Neuron (in vitro differentiated cells): ENCODE measurements at regions not wholly inside any gene's neighbourhood (a gene's known extent, or its start where the extent isn't known, plus 50 kb on each side); places are given as distances from the start of the nearest gene placed in this dataset.
"Not testable (repeated sequence)": the region's sequence is repeated elsewhere in the genome, so short reads cannot be mapped to it uniquely, and the experiment has no call there.

Experiments
- H2AFZ ChIP-seq: one replicate; pipeline ENCODE4 v1.6.1; 2013; ENCODE audit warnings: low read depth, mild to moderate bottlenecking, inconsistent platforms, low read length, moderate library complexity
- H3K27me3 ChIP-seq: one replicate; pipeline ENCODE4 v1.6.1; 2013; ENCODE audit warnings: low read length; ENCODE audit not compliant: insufficient read depth
- H3K36me3 ChIP-seq: one replicate; pipeline ENCODE4 v1.6.1; 2013; ENCODE audit warnings: low read length; ENCODE audit not compliant: insufficient read depth
- H3K4me1 ChIP-seq: one replicate; pipeline ENCODE4 v1.6.1; 2013; ENCODE audit warnings: low read length; ENCODE audit not compliant: insufficient read depth
- H3K4me3 ChIP-seq: 2 replicates; pipeline ENCODE4 v1.5.1; 2013; ENCODE audit warnings: mild to moderate bottlenecking, low read length, moderate library complexity
- H3K9me3 ChIP-seq: one replicate; pipeline ENCODE4 v1.6.1; 2013; ENCODE audit warnings: low read length

DNA sequence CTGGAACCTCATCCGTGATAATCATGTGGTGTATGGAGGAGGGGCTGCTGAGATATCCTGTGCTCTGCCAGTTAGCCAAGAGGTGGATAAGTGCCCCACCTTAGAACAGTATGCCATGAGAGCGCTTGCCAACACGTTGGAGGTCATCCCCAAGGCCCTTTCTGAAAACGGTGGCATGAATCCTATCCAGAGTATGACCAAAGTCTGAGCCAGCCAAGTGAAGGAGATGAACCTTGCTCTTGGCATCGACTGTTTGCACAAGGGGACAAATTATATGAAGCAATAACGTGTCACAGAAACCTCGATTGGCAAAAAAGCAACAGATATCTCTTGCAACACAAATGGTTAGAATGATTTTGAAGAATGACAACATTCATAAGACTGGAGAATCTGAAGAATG is 251.2 kb upstream of the OBI1 start:
- no peaks in the 10 kb centered on the region for H3K4me1 ChIP-seq
- H3K9me3 ChIP-seq = no peaks in the 10 kb centered on the region
- H3K27me3 ChIP-seq = no peaks in the 10 kb centered on the region
- no peaks in the 10 kb centered on the region for H3K36me3 ChIP-seq
- no peak overlapping the region for H2AFZ ChIP-seq
- no peak overlapping the region for H3K4me3 ChIP-seq

DNA sequence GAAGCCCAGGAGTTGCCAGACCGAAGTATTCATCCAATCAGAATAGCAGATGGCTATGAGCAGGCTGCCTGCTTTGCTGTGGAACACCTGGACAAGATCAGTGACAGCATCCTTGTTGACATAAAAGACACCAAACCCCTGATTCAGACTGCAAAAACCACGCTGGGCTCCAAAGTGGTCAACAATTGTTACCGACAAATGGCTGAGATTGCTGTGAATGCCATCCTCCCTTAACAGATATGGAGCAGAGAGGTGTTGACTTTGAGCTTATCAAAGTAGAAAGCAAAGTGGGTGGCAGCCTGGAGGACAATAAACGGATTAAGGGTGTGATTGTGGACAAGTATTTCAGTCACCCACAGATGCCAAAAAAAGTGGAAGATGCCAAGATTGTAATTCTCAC is 250.3 kb upstream of the OBI1 start:
- Histone ChIP-seq H3K27me3 (no peaks in the 10 kb centered on the region), H3K4me1 (no peaks in the 10 kb centered on the region), H3K9me3 (no peaks in the 10 kb centered on the region), H3K4me3 (no peak overlapping the region), H2AFZ (no peak overlapping the region), H3K36me3 (no peaks in the 10 kb centered on the region)

DNA sequence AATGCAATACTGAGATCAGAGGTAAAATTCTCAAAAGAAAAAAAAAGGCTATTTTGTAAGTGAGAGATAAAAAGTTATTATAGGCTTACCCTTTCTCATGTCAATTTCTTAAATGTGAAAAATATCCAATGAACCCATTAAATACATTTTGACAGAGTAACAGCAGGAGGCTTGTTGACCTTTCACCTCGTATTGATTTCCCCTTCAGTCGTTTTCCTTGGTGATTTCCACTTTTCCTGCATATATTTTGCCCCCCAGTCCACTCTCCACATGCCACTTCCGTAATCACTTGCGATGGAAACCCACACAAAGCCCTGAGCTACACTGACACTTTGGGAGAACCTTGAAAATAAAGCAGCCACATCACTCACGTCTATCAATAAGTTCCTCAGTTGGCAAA is 248.1 kb upstream of the OBI1 start:
- Histone ChIP-seq H3K27me3 (no peaks in the 10 kb centered on the region), H2AFZ (no peak overlapping the region), H3K4me1 (no peaks in the 10 kb centered on the region), H3K36me3 (no peaks in the 10 kb centered on the region), H3K9me3 (no peaks in the 10 kb centered on the region), H3K4me3 (no peak overlapping the region)

DNA sequence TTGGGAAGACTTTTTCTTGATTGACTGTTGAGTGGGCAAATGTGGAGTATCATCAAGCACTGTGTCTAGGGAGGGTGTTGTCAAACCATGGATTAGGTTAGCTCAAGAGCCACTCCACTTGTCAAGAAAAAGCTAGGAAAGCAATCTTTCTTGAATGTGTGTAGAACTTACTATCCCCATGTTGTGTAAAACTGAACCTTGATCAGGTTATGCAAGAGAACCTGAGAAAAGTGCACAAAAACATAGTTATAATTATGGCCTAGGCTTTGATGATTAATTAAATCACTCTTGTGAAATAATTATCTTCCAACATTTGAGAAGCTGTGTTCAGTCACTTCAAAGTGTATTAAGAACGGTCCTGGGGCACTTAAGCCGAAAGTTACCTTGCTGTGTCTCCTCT is 238.2 kb upstream of the OBI1 start:
- Histone ChIP-seq H3K4me1 (no peaks in the 10 kb centered on the region), H3K9me3 (no peaks in the 10 kb centered on the region), H3K27me3 (no peaks in the 10 kb centered on the region), H3K4me3 (no peak overlapping the region), H2AFZ (no peak overlapping the region), H3K36me3 (no peaks in the 10 kb centered on the region)

DNA sequence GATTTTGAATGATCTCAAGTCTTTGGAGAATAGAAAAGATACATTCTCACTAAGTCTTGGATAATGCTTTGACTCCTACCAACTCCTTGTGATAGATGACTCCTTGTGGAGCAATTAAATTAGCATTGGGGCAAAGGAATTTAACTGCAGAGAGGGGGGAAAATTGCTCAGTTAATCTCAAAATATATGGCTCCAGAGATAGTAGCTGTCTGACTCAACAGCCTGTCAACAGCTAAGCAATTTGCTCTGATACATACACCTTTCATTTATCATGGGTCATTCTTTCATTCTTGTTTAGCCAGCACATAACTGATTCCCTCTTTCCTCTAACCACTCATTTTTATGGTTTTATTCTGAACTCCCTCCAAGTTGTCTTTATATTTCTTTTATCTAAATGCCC is 225.6 kb upstream of the OBI1 start:
- no peak overlapping the region for H2AFZ ChIP-seq
- no peaks in the 10 kb centered on the region for H3K4me1 ChIP-seq
- H3K36me3 ChIP-seq = no peaks in the 10 kb centered on the region
- H3K27me3 ChIP-seq = no peaks in the 10 kb centered on the region
- H3K9me3 ChIP-seq = no peaks in the 10 kb centered on the region
- no peak overlapping the region for H3K4me3 ChIP-seq

DNA sequence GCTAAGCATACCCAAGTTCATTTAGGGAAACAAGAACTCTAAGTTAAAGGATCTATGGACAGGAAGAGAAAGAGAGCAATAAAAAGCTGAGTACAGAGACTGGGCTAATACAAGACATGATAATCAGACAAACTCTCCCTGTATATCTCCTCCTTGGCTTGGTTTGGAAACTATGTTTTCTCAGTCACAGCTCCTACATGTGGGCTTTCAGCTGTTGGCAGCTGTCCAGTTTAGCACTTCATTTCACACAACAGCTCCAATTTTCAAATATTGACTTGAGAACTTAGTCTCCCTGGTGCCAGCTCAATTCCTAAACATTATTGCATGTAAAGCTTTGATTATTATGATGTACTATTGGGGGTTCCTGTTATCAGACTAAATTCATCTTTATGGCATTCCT is 222.8 kb upstream of the OBI1 start:
- H3K27me3 ChIP-seq = no peaks in the 10 kb centered on the region
- H3K9me3 ChIP-seq = no peaks in the 10 kb centered on the region
- no peak overlapping the region for H2AFZ ChIP-seq
- no peak overlapping the region for H3K4me3 ChIP-seq
- no peaks in the 10 kb centered on the region for H3K36me3 ChIP-seq
- H3K4me1 ChIP-seq = no peaks in the 10 kb centered on the region

DNA sequence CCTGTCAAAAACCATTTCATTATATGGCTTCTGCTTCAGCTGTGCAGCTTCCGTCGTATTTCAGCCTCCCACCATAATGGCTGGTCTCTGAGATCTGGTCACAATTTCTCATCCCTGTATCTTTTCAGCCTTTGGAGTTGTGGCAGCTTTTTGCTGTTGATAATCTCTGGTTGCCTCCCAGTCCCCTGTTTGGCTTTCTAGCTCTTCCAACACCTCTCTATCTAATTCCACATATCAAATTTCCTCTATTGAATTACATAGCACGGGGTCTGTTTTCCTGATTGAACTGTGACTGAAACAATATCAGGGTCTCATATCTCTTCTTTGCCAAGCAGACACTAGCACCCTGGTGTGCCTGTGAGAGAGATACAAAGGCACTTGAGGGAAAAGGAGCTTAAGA is 222.1 kb upstream of the OBI1 start:
- no peak overlapping the region for H2AFZ ChIP-seq
- H3K36me3 ChIP-seq = no peaks in the 10 kb centered on the region
- no peaks in the 10 kb centered on the region for H3K4me1 ChIP-seq
- H3K9me3 ChIP-seq = no peaks in the 10 kb centered on the region
- no peak overlapping the region for H3K4me3 ChIP-seq
- no peaks in the 10 kb centered on the region for H3K27me3 ChIP-seq

DNA sequence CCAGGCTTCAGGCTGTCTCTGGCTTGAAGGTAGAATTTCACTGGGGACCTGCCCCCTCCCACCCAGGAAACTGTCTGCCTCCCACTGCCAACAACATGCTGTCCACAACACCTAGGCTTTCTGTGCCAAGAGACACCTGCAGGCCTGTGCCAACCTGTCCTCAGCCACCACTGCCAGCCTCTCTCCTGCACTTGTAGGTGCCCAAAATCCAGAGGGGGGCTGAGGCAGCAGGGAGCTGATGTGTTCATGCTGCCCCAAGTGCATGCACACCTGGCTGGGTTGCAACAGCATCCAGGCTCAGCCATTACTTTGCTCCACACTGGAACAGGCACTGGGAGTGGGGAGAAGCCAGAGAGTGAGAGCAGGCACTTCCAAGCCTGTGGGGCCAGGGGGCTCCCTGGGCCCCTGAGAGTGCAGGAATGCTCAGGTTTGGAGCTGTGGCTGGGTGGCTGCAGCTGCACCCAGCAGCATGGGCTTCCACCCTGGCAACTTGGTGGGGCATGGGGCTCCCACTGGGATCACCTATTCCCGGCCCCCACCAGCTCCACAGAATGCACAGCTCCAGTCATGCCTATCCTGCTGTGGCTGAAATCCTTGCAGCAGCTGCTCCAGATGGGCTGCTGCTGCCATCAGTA is 218.1 kb upstream of the OBI1 start:
- Histone ChIP-seq H3K4me3 (no peak overlapping the region), H3K4me1 (no peaks in the 10 kb centered on the region), H3K9me3 (no peaks in the 10 kb centered on the region), H3K27me3 (no peaks in the 10 kb centered on the region), H2AFZ (no peak overlapping the region), H3K36me3 (no peaks in the 10 kb centered on the region)

DNA sequence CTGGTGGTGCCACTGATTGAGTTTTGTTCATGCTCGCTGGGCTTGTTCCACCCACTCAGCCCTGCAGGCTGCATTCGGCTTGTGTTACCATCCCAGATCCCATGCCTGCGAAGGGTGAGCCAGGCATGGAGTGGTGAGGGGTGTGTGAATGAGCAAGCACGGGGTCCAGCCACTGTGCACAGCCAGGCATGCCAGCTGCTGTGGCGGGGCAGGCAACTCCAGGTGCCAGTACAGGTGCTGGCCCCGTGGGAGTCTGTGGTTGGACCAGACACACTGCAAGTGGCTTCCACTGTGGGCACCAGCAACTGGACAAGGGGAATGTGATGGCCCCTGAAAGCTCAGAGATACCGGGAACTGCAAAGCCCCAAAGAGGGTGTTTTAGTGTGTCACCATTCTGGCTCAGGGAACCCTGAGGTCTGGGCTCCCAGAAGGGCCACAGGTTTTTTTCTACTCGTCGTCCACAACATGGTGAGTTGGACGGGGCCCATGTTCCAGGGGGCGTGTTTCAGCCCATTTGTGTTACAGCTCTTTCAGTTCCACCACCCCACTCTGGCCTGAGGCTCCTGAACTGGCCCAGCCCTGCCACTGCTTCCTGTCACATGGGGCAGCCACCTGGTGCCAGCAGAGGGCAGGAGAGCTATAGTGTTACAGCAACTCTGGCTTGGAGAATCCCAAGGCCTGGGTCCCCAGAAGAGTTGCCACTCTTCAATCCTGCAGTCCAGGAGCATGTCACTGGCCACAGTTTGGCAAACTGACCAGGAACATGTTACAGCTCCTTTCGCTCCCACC is 217.0 kb upstream of the OBI1 start:
- Histone ChIP-seq H3K27me3 (no peaks in the 10 kb centered on the region), H2AFZ (no peak overlapping the region), H3K9me3 (no peaks in the 10 kb centered on the region), H3K4me1 (no peaks in the 10 kb centered on the region), H3K4me3 (no peak overlapping the region), H3K36me3 (no peaks in the 10 kb centered on the region)

DNA sequence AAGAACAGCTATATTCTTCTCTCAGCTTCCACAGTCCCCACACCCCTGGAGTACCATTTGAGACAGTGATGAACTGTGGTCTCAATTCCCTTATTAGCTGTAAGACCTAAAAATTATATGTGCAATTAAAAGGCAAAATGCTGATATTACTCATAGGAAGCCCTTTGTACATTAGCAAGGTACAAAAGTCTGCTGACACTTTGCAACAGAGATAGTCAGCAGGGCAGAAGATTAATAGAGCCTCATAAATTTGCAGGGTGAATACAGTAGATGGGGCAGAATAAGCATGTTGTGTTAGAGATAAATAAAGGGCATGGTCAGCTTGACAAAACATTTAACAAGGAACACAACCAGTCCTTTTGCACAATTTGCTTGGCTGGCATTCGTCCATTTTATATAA is 210.0 kb upstream of the OBI1 start:
- H3K36me3 ChIP-seq = no peaks in the 10 kb centered on the region
- H2AFZ ChIP-seq = no peak overlapping the region
- H3K4me3 ChIP-seq = no peak overlapping the region
- H3K9me3 ChIP-seq = no peaks in the 10 kb centered on the region
- no peaks in the 10 kb centered on the region for H3K27me3 ChIP-seq
- no peaks in the 10 kb centered on the region for H3K4me1 ChIP-seq

DNA sequence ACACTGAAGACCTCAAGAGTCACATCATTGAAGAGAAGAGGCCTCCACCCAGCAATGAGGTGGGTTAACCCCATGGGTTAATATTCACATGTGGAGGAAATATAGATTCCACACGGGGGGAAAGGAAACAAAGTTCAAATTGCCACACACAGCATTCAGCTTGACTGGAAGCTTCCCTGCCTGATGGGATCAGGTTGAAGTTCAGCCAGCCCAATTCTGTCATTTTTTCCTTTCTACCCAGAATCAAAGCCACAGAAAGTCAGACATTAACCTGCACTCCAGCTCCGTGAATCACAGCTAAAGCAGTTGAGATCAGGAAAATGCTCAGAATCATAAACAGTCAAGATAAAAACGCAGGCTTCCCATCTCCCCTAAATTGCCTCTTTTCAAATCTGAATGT is 208.7 kb upstream of the OBI1 start:
- Histone ChIP-seq H2AFZ (no peak overlapping the region), H3K4me3 (no peak overlapping the region), H3K4me1 (no peaks in the 10 kb centered on the region), H3K36me3 (no peaks in the 10 kb centered on the region), H3K9me3 (no peaks in the 10 kb centered on the region), H3K27me3 (no peaks in the 10 kb centered on the region)

DNA sequence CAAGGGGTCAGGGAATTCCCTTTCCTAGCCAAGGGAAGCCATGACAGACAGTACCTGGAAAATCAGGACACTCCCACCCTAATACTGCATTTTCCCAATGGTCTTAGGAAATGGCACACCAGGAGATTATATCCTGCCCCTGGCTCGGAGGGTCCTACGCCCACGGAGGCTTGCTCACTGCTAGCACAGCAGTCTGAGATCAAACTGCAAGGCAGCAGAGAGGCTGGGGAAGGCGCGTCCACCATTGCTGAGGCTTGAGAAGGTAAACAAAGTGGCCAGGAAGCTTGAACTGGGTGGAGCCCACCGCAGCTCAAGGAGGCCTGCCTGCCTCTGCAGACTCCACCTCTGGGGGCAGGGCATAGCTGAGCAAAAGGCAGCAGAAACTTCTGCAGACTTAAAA is 207.1 kb upstream of the OBI1 start:
- not testable (repeated sequence) for H3K27me3 ChIP-seq, H3K36me3 ChIP-seq, H3K9me3 ChIP-seq, H3K4me1 ChIP-seq, H3K4me3 ChIP-seq, H2AFZ ChIP-seq

DNA sequence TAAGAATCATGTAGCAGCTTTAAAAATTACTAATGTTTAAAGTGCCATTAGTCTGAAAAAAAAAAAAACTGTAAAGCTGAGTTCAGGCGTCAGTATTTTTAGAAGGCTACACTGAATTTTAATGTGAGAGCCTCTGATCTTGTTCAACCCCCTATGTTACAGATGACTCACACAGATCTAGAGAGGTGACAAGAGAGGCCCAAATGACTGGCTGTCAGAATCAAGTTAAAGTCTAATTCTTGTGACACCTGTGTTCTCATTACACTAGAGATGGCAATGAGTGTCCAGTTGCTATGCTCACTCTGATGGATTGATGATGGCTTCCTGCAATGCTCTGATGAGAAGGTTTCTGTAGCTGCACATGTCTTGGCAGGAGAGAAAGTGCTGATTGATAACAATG is 203.5 kb upstream of the OBI1 start:
- Histone ChIP-seq H3K36me3 (no peaks in the 10 kb centered on the region), H3K27me3 (no peaks in the 10 kb centered on the region), H2AFZ (no peak overlapping the region), H3K4me3 (no peak overlapping the region), H3K9me3 (no peaks in the 10 kb centered on the region), H3K4me1 (no peaks in the 10 kb centered on the region)

DNA sequence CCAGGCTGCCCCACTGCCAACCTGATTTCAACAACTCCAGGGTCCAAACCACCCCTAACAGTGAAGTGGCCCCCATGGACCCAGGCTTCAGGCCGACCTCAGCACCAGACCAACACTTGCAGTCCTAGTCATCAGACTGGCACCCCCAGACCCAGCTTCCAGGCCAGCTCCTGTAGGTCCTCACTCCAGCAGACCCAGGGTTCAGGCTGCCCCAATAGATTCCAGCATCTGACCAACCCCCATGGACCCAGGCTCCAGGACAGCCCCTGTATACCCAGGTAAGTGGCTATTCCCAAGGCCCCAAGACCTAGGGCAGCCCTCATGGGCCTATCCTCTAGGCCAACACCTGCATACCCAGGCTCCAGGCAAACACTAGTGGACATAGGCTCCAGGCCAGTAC is 193.8 kb upstream of the OBI1 start:
- H3K4me1 ChIP-seq = no peaks in the 10 kb centered on the region

More for the DNA sequence above, 193.8 kb upstream of the OBI1 start:
- Histone ChIP-seq H3K36me3 (no peaks in the 10 kb centered on the region), H3K4me3 (no peak overlapping the region), H3K9me3 (peaks cover 3% of the 10 kb centered on the region), H2AFZ (no peak overlapping the region), H3K27me3 (no peaks in the 10 kb centered on the region)
